ENCODE measurements at regions not wholly inside any gene's neighbourhood (a gene's known extent, or its start where the extent isn't known, plus 50 kb on each side); places are given as distances from the start of the nearest gene placed in this dataset.

- no peak for TF ChIP-seq POLR2AphosphoS5 (IDR thresholded peaks at IDR 0.05; ENCODE audit: insufficient read depth in 1 of 2, low read depth in 1 of 2)
- TF ChIP-seq POLR2A (IDR thresholded peaks at IDR 0.05), result no peak
Observed at GRCh38 chr5:110341836-110342235, 384.6 kb downstream of the TMEM232 start.
